Mucosa of descending colon (tissue), 3 donors: ENCODE measurements at regions not wholly inside any gene's neighbourhood (a gene's known extent, or its start where the extent isn't known, plus 50 kb on each side); places are given as distances from the start of the nearest gene placed in this dataset.
A peak's percentile ranks its signal among the peaks of the same experiment; 100 is the strongest.
"Not testable (repeated sequence)": the region's sequence is repeated elsewhere in the genome, so short reads cannot be mapped to it uniquely, and the experiment has no call there.

Source experiments
- ATAC-seq: fragments of 200-7000 bp; cut with Tn5 transposase; one replicate; pipeline ENCODE4 v1.9.1; 2020; ENCODE audit warnings: mild to moderate bottlenecking, moderate library complexity
- DNase-seq, 3 donors: peaks; one replicate each; pipeline ENCODE4 v3.0.0-alpha.2; 2020
- H3K36me3 ChIP-seq: fragments of 200-600 bp; one replicate; pipeline ENCODE4 v1.8.0; 2021; ENCODE audit warnings: low read depth, mild to moderate bottlenecking
- H3K4me1 ChIP-seq: fragments of 200-600 bp; one replicate; pipeline ENCODE4 v1.8.0; 2021; ENCODE audit warnings: low read depth, mild to moderate bottlenecking
- H3K4me3 ChIP-seq: fragments of 200-600 bp; one replicate; pipeline ENCODE4 v1.8.0; 2021; ENCODE audit warnings: mild to moderate bottlenecking
- H3K9me3 ChIP-seq: fragments of 200-600 bp; one replicate; pipeline ENCODE4 v1.8.0; 2021; ENCODE audit warnings: mild to moderate bottlenecking
- CTCF ChIP-seq: fragments of 200-600 bp; IDR thresholded peaks from one replicate; pipeline ENCODE4 v1.8.0; 2022; ENCODE audit warnings: antibody characterized with exemption, mild to moderate bottlenecking
- intact Hi-C, 2 donors: fragments of 100-400 bp; cut with DNase I in 1 of 2; cut with micrococcal nuclease in 1 of 2; formaldehyde crosslinking; loops; one replicate each; pipeline versions ENCODE4 v1.11.0 to v1.11.1; 2022; cut with DNase I, micrococcal nuclease
- donor health status: DM: no; HTN: no; CAD: no; lungs with moderate emphysema.
- donor health status: DM: no; HTN: no; CAD: no.
- donor health status: DM: no; HTN: yes; CAD: no.

- ATAC-seq: peak; percentile 66
- intact Hi-C loops: no loop called here
- peak in 1 of 3 donors; percentile 8 for DNase-seq
Measured at GRCh38 chr1:170415710-170416372, 116.1 kb upstream of the GORAB start.

GRCh38 chr1:170424346-170424745 lies 107.6 kb upstream of the GORAB start:
- TF ChIP-seq CTCF: no peak
- Histone ChIP-seq H3K9me3 (no peaks in the 10 kb centered on the region), H3K4me3 (no peak overlapping the region), H3K36me3 (no peaks in the 10 kb centered on the region), H3K4me1 (no peaks in the 10 kb centered on the region)
- DNase-seq (no peak), ATAC-seq (no peak)
- intact Hi-C loops: no loop called here

More at GRCh38 chr1:170415710-170416372, 116.1 kb upstream of the GORAB start:
- no peak for TF ChIP-seq CTCF
- Histone ChIP-seq H3K4me3 (no peak overlapping the region), H3K36me3 (no peaks in the 10 kb centered on the region), H3K9me3 (no peaks in the 10 kb centered on the region), H3K4me1 (peaks cover 12% of the 10 kb centered on the region)

- intact Hi-C loops: no loop called here
- Histone ChIP-seq H3K9me3 (no peaks in the 10 kb centered on the region), H3K36me3 (no peaks in the 10 kb centered on the region), H3K4me1 (no peaks in the 10 kb centered on the region), H3K4me3 (no peak overlapping the region)
- TF ChIP-seq CTCF: no peak
- DNase-seq (no peak), ATAC-seq (no peak)
Measured at GRCh38 chr1:170426596-170426995, 105.4 kb upstream of the GORAB start.

GRCh38 chr1:170427002-170427401 lies 105.0 kb upstream of the GORAB start:
- ATAC-seq, H3K9me3 ChIP-seq, H3K4me3 ChIP-seq, H3K36me3 ChIP-seq, DNase-seq, intact Hi-C loops, H3K4me1 ChIP-seq: not testable (repeated sequence)

GRCh38 chr1:170436928-170437327 lies 95.0 kb upstream of the GORAB start:
- no peaks in the 10 kb centered on the region for H3K9me3 ChIP-seq
- no peaks in the 10 kb centered on the region for H3K4me1 ChIP-seq
- no peak for ATAC-seq
- DNase-seq: no peak
- intact Hi-C loops: no loop called here
- no peaks in the 10 kb centered on the region for H3K36me3 ChIP-seq
- H3K4me3 ChIP-seq: no peak overlapping the region
- no peak for TF ChIP-seq CTCF

GRCh38 chr1:170445096-170445495 lies 86.9 kb upstream of the GORAB start:
- no peaks in the 10 kb centered on the region for H3K9me3 ChIP-seq
- no peak overlapping the region for H3K4me3 ChIP-seq
- DNase-seq (no peak), ATAC-seq (no peak)
- no peak for TF ChIP-seq CTCF
- H3K36me3 ChIP-seq: no peaks in the 10 kb centered on the region
- no peaks in the 10 kb centered on the region for H3K4me1 ChIP-seq
- intact Hi-C loops: no loop called here
